ENCODE measurements at regions not wholly inside any gene's neighbourhood (a gene's known extent, or its start where the extent isn't known, plus 50 kb on each side); places are given as distances from the start of the nearest gene placed in this dataset.

- no peak for DNase-seq (ENCODE audit: low read depth)
- no peak for TF ChIP-seq CTCF (IDR thresholded peaks at IDR 0.05; ENCODE audit: control insufficient read depth, insufficient read depth, low read depth, low read length, missing control alignments)
- no peak overlapping the region for H3K4me3 ChIP-seq (ENCODE audit: control insufficient read depth, low read depth, low read length)
Measured at GRCh38 chr13:72508392-72508791, 219.0 kb downstream of the MZT1 start.

GRCh38 chr13:72507416-72508199 lies 219.8 kb downstream of the MZT1 start:
- TF ChIP-seq CTCF (IDR thresholded peaks at IDR 0.05; ENCODE audit: control insufficient read depth, insufficient read depth, low read depth, low read length, missing control alignments): no peak
- DNase-seq (ENCODE audit: low read depth): no peak
- no peak overlapping the region for H3K4me3 ChIP-seq (ENCODE audit: control insufficient read depth, low read depth, low read length)

DNA sequence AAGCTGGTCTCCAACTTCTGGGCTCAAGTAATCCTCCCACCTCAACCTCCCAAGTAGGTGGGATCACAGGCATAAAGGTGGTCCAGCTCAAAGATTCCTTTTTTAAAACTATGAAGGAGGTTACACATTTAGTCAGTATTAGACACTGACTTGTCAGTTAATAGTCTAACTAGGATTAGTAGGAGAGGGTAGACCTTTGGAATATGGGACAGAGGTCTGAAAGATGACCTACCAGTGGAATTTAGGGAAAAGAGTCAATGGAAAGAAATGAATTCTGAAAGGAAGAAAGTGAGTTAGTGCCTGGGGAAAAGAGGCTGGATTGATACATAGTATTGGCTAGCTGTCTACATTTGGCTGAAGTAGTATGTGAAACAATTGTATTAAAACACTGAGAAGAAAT lies 220.7 kb downstream of the MZT1 start:
- TF ChIP-seq CTCF (IDR thresholded peaks at IDR 0.05; ENCODE audit: control insufficient read depth, insufficient read depth, low read depth, low read length, missing control alignments): no peak
- DNase-seq (ENCODE audit: low read depth): no peak
- H3K4me3 ChIP-seq (ENCODE audit: control insufficient read depth, low read depth, low read length): no peak overlapping the region

DNA sequence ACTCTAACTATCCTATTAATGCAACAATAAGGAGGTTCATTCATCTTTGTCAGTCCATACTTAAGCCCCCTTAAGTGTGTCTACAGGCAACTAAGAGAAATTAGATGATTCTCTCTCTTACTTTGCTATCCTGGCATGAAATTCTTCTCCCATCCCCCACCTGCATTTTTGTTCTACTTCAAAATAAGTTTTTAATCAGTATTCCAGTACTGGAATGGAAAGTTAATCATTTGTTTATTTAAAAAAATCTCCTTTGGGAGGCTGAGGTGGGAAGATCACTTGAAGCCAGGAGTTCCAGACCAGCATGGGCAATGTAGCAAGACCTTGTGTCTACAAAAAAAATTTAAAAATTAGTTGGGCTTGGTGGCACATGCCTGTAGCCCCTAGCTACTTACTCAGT lies 222.1 kb downstream of the MZT1 start:
- no peak for TF ChIP-seq CTCF (IDR thresholded peaks at IDR 0.05; ENCODE audit: control insufficient read depth, insufficient read depth, low read depth, low read length, missing control alignments)
- H3K4me3 ChIP-seq (ENCODE audit: control insufficient read depth, low read depth, low read length): no peak overlapping the region
- DNase-seq (ENCODE audit: low read depth): no peak

- DNase-seq (ENCODE audit: low read depth): no peak
Measured at GRCh38 chr13:72504131-72504841, 223.1 kb downstream of the MZT1 start.

DNA sequence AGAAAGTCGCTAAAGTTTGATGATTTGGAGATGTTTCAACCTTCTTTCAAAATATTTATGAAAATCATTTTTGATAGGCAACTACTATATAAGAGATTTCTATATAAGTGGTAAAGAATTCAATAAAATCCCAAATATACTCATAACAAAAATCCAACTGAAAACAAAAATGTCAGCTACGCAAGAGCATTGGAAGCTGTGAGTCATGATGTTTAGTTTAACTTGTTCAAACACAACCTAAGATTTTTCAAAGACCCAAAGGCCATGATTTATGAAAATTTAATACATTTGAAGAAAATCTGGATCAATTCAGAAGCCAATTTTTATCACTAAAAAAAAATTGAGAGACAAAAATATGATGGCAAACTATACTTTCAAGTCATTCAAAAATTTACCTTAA lies 226.6 kb downstream of the MZT1 start:
- H3K4me3 ChIP-seq (ENCODE audit: control insufficient read depth, low read depth, low read length): no peak overlapping the region
- no peak for TF ChIP-seq CTCF (IDR thresholded peaks at IDR 0.05; ENCODE audit: control insufficient read depth, insufficient read depth, low read depth, low read length, missing control alignments)
- no peak for DNase-seq (ENCODE audit: low read depth)

More at GRCh38 chr13:72504131-72504841, 223.1 kb downstream of the MZT1 start:
- H3K4me3 ChIP-seq (ENCODE audit: control insufficient read depth, low read depth, low read length): no peak overlapping the region
- TF ChIP-seq CTCF (IDR thresholded peaks at IDR 0.05; ENCODE audit: control insufficient read depth, insufficient read depth, low read depth, low read length, missing control alignments): no peak

Measured in AG09309 (cell line).